Mucosa of stomach (tissue), 1 donor: ENCODE measurements at regions not wholly inside any gene's neighbourhood (a gene's known extent, or its start where the extent isn't known, plus 50 kb on each side); places are given as distances from the start of the nearest gene placed in this dataset.

Experiments used
- H3K27me3 ChIP-seq: one replicate; pipeline ENCODE4 v1.7.0; 2013; ENCODE audit warnings: mild to moderate bottlenecking, low read length; ENCODE audit not compliant: control insufficient read depth, insufficient read depth
- H3K36me3 ChIP-seq: one replicate; pipeline ENCODE4 v1.7.0; 2013; ENCODE audit warnings: low read length; ENCODE audit not compliant: control insufficient read depth, insufficient read depth
- H3K4me1 ChIP-seq: one replicate; pipeline ENCODE4 v1.7.0; 2013; ENCODE audit warnings: mild to moderate bottlenecking, low read length; ENCODE audit not compliant: control insufficient read depth, insufficient read depth
- H3K4me3 ChIP-seq: one replicate; pipeline ENCODE4 v1.7.0; 2013; ENCODE audit warnings: low read length
- H3K9ac ChIP-seq: one replicate; pipeline ENCODE4 v1.7.0; 2013; ENCODE audit warnings: mild to moderate bottlenecking, low read length, moderate library complexity
- H3K9me3 ChIP-seq: one replicate; pipeline ENCODE4 v1.7.0; 2013; ENCODE audit warnings: mild to moderate bottlenecking, low read length, moderate library complexity; ENCODE audit not compliant: control insufficient read depth
- donor health status: Pancreatic carcinoma.

DNA sequence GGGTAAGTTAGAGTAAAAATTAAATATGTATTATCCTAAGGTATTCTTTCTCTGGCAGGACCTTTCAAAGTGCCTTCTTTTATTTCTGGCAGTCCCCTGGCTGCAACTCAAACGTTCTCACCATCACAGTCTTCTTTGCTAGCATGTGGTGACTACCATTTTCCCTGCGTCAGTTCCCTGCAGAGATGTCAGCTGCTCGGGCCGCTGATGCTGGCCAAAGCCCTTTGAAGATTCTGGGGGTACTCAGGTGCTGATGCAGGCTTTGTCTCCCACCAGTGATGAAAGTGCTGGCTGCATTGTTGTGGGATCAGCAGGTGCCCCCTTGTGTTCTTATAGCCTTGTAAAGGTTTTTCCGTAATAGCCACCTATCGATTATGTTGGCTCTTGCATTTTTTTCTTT lies 140.1 kb downstream of the BTBD3 start:
- H3K9ac ChIP-seq: no peak overlapping the region
- H3K4me3 ChIP-seq: no peak overlapping the region
- H3K27me3 ChIP-seq: no peaks in the 10 kb centered on the region
- no peaks in the 10 kb centered on the region for H3K4me1 ChIP-seq
- H3K36me3 ChIP-seq: no peaks in the 10 kb centered on the region
- no peaks in the 10 kb centered on the region for H3K9me3 ChIP-seq

DNA sequence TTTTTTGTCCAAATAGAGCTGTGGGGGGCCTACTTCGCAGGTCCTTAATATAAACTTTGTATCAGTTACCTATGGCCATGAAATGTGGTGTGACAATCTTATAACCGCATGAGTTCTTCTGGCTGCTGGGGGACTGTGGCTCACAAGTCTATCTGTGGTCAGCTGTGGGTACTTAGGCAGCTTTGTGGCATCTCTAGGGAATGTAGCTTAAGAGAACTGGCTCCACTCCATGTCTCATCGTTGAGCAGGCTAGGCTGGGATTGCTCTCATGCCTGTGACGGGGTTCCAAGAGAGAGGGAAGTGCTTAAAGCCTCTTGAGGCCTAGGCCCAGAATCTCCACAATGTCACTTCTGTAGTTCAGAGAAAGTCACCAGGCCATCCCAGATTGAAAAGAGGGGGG lies 140.5 kb downstream of the BTBD3 start:
- H3K4me1 ChIP-seq: no peaks in the 10 kb centered on the region
- H3K27me3 ChIP-seq: no peaks in the 10 kb centered on the region
- H3K9ac ChIP-seq: no peak overlapping the region
- H3K36me3 ChIP-seq: no peaks in the 10 kb centered on the region
- no peaks in the 10 kb centered on the region for H3K9me3 ChIP-seq
- no peak overlapping the region for H3K4me3 ChIP-seq

DNA sequence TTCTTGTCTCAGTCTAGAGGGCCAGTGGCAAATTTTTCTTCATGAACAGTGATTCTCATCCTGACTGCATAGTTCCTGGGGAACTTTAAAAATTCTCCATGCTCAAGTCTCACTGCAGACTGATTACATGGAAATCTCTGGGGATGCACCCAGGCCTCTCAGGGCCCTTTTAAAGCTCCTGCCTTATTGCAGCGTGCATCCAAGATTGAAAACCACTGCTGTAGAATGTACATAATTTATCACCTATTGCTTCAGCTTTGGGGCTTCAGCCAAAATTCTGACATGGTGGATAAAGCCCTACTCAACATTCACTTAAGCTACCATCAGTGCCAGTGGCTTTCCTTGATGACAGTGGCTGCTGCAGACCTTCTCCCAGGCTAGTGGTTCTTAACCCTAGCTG lies 143.8 kb downstream of the BTBD3 start:
- Histone ChIP-seq H3K4me3 (no peak overlapping the region), H3K9ac (no peak overlapping the region), H3K27me3 (no peaks in the 10 kb centered on the region), H3K36me3 (no peaks in the 10 kb centered on the region), H3K4me1 (no peaks in the 10 kb centered on the region), H3K9me3 (no peaks in the 10 kb centered on the region)

DNA sequence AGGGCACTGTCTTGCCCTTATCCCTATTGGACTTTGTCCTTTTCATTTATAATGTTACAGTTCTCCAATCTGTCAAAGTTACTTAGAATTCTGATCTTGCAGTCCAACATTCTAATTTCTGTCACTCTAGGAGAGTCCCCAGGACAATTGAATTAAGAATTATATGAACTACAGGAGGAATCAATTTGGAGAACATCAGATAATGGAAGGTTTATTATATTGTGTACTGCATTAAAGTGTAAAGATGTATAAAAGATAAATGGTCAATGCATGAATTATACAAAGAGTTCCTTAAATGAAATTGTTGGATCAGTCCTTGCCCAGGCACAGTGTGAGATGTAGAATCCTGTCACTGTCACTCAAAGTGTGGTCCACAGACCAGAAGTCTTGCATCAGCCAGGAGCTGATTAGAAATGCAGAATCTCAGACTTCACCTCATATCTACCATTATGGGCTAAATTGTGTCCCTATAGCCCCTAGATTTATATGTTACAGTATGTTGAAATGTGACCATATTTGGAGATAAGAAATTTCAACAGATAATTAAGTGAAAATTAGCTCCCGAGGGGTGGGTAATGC lies 145.5 kb downstream of the BTBD3 start:
- H3K9me3 ChIP-seq: no peaks in the 10 kb centered on the region
- no peak overlapping the region for H3K4me3 ChIP-seq
- no peaks in the 10 kb centered on the region for H3K4me1 ChIP-seq
- no peaks in the 10 kb centered on the region for H3K36me3 ChIP-seq
- H3K9ac ChIP-seq: no peak overlapping the region
- H3K27me3 ChIP-seq: no peaks in the 10 kb centered on the region

DNA sequence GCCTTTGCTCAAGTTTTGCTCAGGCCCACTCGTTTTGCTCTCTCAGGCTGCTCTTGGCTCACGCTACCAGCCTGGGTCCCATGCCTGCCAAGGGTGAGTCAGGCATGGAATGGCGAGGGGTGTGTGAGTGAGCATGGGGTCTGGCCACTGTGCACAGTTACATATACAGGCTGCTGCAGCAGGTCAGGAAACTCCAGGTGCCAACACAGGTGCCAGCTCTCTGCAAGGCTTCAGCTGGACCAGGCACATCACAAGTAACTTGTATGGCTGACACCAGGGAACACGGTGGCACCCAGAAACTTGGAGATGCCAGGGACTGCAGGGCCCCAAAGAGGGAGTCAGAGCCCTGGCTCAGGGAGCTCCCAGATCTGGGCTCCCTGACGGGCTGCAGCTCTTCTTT lies 146.8 kb downstream of the BTBD3 start:
- H3K4me3 ChIP-seq: no peak overlapping the region
- no peaks in the 10 kb centered on the region for H3K36me3 ChIP-seq
- no peak overlapping the region for H3K9ac ChIP-seq
- H3K9me3 ChIP-seq: no peaks in the 10 kb centered on the region
- H3K27me3 ChIP-seq: no peaks in the 10 kb centered on the region
- no peaks in the 10 kb centered on the region for H3K4me1 ChIP-seq

DNA sequence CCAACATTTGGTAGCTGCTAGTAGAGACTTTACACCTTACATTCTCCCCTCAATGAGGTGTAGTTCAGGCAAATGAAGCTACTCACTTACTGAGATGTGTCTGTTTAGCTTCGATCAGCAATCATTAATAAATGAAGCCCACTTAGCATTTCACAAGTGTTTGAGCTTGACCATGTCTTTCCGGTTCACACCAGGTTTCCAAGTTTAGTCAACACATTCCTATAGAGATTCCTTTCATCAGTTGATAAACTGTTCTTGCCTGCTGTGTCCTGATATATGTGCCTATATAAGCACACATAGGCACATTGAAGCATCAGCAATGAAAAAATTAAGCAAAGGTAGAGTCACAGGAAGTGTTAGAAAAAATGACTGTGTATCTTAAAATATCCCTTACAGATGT lies 150.0 kb downstream of the BTBD3 start:
- Histone ChIP-seq H3K9me3 (no peaks in the 10 kb centered on the region), H3K4me3 (no peak overlapping the region), H3K36me3 (no peaks in the 10 kb centered on the region), H3K4me1 (no peaks in the 10 kb centered on the region), H3K27me3 (no peaks in the 10 kb centered on the region), H3K9ac (no peak overlapping the region)

DNA sequence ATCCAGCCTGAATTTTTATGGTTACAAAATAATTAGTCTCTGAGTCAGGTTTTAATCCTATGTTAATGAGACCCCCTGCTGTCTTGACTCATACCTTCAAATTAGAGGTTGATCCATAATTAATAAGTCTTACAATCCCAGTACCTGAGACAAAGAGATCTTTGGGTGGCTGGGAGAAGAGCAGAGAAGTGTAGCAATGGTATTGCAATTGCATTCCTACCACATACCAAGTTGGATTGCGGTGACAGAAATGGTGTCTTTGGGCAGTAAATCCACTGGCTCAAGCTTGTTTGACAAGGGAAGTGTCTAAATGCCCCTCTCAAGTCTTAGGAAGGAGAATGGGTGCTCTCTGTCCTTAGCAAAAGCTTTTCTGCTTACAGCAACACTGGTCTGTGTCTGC lies 150.4 kb downstream of the BTBD3 start:
- Histone ChIP-seq H3K4me3 (no peak overlapping the region), H3K9ac (no peak overlapping the region), H3K36me3 (no peaks in the 10 kb centered on the region), H3K9me3 (no peaks in the 10 kb centered on the region), H3K4me1 (no peaks in the 10 kb centered on the region), H3K27me3 (no peaks in the 10 kb centered on the region)

DNA sequence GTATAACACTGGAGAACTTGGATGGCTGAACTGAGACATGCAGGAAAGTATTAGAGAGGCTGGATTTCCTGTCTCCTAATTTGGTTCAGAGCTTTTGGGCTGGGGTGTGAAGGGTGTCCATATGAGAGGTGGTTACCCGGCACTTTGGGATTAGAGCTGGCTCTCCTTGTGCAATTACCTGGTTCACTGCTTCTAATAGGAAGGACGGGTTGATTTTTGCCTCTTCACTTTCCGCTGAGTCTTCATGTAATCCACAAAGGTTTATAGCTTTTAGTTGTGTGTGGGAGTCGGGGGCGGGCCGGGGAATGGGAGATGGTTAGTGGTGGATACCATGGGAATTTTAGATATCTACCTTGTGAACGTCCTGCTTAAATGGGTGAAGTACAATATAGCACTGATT lies 151.5 kb downstream of the BTBD3 start:
- no peaks in the 10 kb centered on the region for H3K9me3 ChIP-seq
- no peak overlapping the region for H3K9ac ChIP-seq
- H3K4me3 ChIP-seq: no peak overlapping the region
- H3K27me3 ChIP-seq: no peaks in the 10 kb centered on the region
- no peaks in the 10 kb centered on the region for H3K36me3 ChIP-seq
- H3K4me1 ChIP-seq: no peaks in the 10 kb centered on the region

DNA sequence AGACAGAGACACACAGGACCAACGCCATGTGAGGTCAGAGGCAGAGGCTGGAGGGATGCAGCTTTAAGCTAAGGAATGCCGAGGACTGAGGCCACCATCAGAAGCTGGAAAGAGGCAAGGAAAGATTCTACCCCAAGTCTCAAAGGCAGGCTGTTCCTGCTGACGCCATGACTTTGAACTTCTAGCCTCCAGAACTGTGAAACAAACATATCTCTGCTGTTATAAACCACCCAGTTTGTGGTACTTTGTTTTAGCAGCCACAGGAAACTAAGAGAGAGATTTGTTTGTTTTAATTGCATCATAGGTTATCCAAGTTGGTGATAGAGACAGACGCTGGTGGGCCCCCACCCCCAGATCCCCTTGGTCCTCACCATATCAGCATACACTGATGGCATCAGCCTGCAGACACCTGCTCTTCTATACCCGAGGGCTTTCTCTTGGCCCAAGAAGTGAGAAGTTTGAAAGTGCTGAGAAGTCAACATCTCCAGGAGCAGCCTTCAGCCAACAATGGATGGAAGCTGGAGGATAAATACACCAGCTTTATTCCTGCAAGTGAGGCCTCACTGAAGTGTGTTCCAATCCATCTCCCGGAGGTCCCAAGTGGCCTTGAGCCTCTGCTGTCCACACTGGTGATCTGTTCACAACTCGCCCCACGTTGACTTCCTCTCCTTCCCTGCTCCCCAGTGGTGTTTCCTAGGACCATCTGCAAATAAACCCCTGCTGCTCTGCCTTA lies 154.7 kb downstream of the BTBD3 start:
- Histone ChIP-seq H3K4me3 (no peak overlapping the region), H3K4me1 (no peaks in the 10 kb centered on the region), H3K27me3 (no peaks in the 10 kb centered on the region), H3K9ac (no peak overlapping the region), H3K36me3 (no peaks in the 10 kb centered on the region), H3K9me3 (no peaks in the 10 kb centered on the region)

DNA sequence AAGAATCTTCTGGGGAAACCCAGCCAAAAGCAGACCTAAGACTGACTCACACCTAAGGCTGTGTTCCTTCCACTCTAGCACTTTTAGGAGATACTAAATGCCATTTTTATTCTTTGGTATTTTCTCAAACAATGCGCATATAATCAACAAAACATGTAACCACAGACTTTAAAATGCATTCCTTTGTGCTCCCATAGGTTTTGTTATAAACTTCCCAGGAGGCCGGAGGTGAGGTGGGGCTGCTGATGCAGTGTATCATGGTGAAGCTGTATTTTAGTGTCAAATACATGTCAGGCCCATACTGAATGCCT lies 155.2 kb downstream of the BTBD3 start:
- H3K4me1 ChIP-seq: no peaks in the 10 kb centered on the region
- H3K9ac ChIP-seq: no peak overlapping the region
- no peaks in the 10 kb centered on the region for H3K27me3 ChIP-seq
- H3K9me3 ChIP-seq: no peaks in the 10 kb centered on the region
- H3K4me3 ChIP-seq: no peak overlapping the region
- no peaks in the 10 kb centered on the region for H3K36me3 ChIP-seq

DNA sequence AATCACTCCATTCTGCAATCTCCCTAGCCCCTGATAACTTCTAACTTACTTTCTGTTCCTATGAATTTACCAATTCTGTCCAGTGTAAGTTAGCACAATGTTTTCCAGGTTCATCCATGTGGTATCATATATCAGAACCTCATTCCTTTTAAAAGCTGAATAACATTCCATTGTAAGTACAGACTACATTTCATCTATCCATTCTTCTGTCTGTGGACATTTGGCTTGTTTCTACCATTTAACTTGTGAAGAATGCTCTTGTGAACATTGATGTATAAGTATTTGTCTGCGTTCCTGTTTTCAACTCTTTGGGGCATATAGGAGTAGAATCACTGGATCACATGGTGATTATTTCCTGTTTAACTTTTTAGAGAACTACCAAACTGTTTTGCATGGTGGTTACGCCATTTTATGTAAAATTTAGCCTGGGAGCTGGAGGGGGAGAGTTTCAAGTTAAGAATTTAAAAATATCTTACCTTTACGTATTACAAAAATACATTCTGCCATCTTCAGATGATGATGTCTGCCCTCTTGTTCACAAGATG lies 156.5 kb downstream of the BTBD3 start:
- Histone ChIP-seq H3K9ac (no peak overlapping the region), H3K36me3 (no peaks in the 10 kb centered on the region), H3K4me3 (no peak overlapping the region), H3K27me3 (no peaks in the 10 kb centered on the region), H3K4me1 (no peaks in the 10 kb centered on the region), H3K9me3 (no peaks in the 10 kb centered on the region)

DNA sequence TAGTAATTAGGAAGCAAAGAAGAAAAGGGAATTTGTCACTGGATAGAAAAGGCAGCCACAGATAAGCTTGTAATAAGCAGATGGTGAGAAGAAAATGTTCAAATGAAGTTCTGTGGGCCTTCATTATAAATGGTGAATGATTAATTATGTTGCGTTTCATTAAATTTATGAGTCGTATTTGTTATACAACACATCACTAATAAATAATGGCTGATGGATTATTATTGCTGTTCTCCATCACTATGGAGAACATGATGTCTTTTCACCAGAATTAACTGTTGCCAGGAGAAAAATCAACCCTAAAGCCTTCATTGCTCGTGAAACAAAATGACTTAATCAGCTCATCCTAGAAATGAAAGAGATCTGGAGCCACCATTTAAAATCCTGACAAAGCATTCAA lies 158.5 kb downstream of the BTBD3 start:
- H3K36me3 ChIP-seq: no peaks in the 10 kb centered on the region
- H3K4me1 ChIP-seq: no peaks in the 10 kb centered on the region
- no peaks in the 10 kb centered on the region for H3K27me3 ChIP-seq
- H3K9me3 ChIP-seq: no peaks in the 10 kb centered on the region
- no peak overlapping the region for H3K4me3 ChIP-seq
- H3K9ac ChIP-seq: no peak overlapping the region

DNA sequence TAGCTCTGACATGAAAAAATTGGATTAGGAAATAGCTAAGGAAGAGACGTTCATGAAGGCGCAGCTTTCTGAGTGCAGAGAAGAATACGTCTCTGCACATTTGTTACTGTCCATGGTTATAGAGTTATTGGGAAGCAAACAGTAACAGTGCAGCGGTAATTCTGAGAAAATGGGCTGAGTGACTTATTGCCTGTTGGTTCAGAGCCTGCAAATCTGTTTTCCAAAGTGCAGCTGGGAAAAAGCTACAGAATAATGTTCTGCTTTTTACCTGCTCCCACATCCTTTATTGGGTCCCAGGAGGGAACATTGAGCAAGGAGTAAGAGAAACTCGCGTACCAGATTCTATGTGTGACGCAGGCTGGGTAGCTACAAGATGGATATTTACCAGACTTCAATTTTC lies 160.2 kb downstream of the BTBD3 start:
- H3K9ac ChIP-seq: no peak overlapping the region
- no peaks in the 10 kb centered on the region for H3K4me1 ChIP-seq
- no peaks in the 10 kb centered on the region for H3K27me3 ChIP-seq
- H3K36me3 ChIP-seq: no peaks in the 10 kb centered on the region
- H3K4me3 ChIP-seq: no peak overlapping the region
- H3K9me3 ChIP-seq: no peaks in the 10 kb centered on the region
